Ishikawa (cell line): ENCODE measurements at regions not wholly inside any gene's neighbourhood (a gene's known extent, or its start where the extent isn't known, plus 50 kb on each side); places are given as distances from the start of the nearest gene placed in this dataset.

Experiments
- CEBPB ChIP-seq: IDR thresholded peaks from 2 replicates; pipeline ENCODE4 v1.6.1; 2012
- EP300 ChIP-seq: IDR thresholded peaks from 2 replicates; pipeline ENCODE4 v1.6.1; 2012; ENCODE audit warnings: borderline replicate concordance
- FOXM1 ChIP-seq: IDR thresholded peaks from 2 replicates; pipeline ENCODE4 v1.6.1; 2012; ENCODE audit warnings: low read depth, borderline replicate concordance
- TAF1 ChIP-seq: IDR thresholded peaks from 2 replicates; pipeline ENCODE4 v1.6.1; 2012; ENCODE audit warnings: low read depth, mild to moderate bottlenecking
- TCF12 ChIP-seq: IDR thresholded peaks from 2 replicates; pipeline ENCODE4 v1.6.1; 2012; ENCODE audit warnings: low read depth
- TEAD4 ChIP-seq: IDR thresholded peaks from 2 replicates; pipeline ENCODE4 v1.6.1; 2012
- YY1 ChIP-seq: IDR thresholded peaks from 2 replicates; pipeline ENCODE4 v1.6.1; 2012; ENCODE audit warnings: low read depth
- ZBTB7A ChIP-seq: IDR thresholded peaks from 2 replicates; pipeline ENCODE4 v1.6.1; 2012; ENCODE audit warnings: low read depth
- TF ChIP-seq, protein P1 (sequence below): IDR thresholded peaks from 2 replicates; pipeline ENCODE4 v1.6.1; 2012
- TF ChIP-seq, protein P2 (sequence below): IDR thresholded peaks from 2 replicates; pipeline ENCODE4 v1.6.1; 2012
- TF ChIP-seq, protein P3 (sequence below): IDR thresholded peaks from 2 replicates; pipeline ENCODE4 v1.6.1; 2012; ENCODE audit warnings: low read depth, mild to moderate bottlenecking

GRCh38 chr4:63637270-63637669 lies 772.0 kb downstream of the TECRL start:
- no peak for TF ChIP-seq ZBTB7A
- no peak for TF ChIP-seq TAF1
- TF ChIP-seq TCF12, result no peak
- TF ChIP-seq TEAD4, result no peak
- TF ChIP-seq, protein P1, sequence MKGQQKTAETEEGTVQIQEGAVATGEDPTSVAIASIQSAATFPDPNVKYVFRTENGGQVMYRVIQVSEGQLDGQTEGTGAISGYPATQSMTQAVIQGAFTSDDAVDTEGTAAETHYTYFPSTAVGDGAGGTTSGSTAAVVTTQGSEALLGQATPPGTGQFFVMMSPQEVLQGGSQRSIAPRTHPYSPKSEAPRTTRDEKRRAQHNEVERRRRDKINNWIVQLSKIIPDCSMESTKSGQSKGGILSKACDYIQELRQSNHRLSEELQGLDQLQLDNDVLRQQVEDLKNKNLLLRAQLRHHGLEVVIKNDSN, result no peak
- TF ChIP-seq, protein P2, sequence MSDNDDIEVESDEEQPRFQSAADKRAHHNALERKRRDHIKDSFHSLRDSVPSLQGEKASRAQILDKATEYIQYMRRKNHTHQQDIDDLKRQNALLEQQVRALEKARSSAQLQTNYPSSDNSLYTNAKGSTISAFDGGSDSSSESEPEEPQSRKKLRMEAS, result no peak
- TF ChIP-seq CEBPB, result no peak
- no peak for TF ChIP-seq EP300
- TF ChIP-seq FOXM1, result no peak
- no peak for TF ChIP-seq YY1
- TF ChIP-seq, protein P3, sequence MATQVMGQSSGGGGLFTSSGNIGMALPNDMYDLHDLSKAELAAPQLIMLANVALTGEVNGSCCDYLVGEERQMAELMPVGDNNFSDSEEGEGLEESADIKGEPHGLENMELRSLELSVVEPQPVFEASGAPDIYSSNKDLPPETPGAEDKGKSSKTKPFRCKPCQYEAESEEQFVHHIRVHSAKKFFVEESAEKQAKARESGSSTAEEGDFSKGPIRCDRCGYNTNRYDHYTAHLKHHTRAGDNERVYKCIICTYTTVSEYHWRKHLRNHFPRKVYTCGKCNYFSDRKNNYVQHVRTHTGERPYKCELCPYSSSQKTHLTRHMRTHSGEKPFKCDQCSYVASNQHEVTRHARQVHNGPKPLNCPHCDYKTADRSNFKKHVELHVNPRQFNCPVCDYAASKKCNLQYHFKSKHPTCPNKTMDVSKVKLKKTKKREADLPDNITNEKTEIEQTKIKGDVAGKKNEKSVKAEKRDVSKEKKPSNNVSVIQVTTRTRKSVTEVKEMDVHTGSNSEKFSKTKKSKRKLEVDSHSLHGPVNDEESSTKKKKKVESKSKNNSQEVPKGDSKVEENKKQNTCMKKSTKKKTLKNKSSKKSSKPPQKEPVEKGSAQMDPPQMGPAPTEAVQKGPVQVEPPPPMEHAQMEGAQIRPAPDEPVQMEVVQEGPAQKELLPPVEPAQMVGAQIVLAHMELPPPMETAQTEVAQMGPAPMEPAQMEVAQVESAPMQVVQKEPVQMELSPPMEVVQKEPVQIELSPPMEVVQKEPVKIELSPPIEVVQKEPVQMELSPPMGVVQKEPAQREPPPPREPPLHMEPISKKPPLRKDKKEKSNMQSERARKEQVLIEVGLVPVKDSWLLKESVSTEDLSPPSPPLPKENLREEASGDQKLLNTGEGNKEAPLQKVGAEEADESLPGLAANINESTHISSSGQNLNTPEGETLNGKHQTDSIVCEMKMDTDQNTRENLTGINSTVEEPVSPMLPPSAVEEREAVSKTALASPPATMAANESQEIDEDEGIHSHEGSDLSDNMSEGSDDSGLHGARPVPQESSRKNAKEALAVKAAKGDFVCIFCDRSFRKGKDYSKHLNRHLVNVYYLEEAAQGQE, result no peak
